Effector memory CD8-positive, alpha-beta T cell (primary cell): ENCODE measurements at regions not wholly inside any gene's neighbourhood (a gene's known extent, or its start where the extent isn't known, plus 50 kb on each side); places are given as distances from the start of the nearest gene placed in this dataset.

ENCODE experiments used
- ATAC-seq: fragments of 150-1000 bp; cut with Tn5 transposase; replicated peaks from 2 replicates; pipeline ENCODE4 v1.10.0; 2021; ENCODE audit warnings: mild to moderate bottlenecking, moderate library complexity
- DNase-seq, 3 experiments: peaks; one replicate each; pipeline ENCODE4 v3.0.0; 2021
- H3K27ac Mint-ChIP-seq, 2 donors: one replicate each; pipeline ENCODE4 v1.8.0; 2022; ENCODE audit warnings: mild to moderate bottlenecking in 2 of 2, mixed read lengths in 2 of 2, moderate library complexity in 2 of 2
- H3K27me3 Mint-ChIP-seq, 2 donors: one replicate each; pipeline ENCODE4 v1.8.0; 2022; ENCODE audit warnings: mixed read lengths in 2 of 2
- H3K36me3 Mint-ChIP-seq: one replicate; pipeline ENCODE4 v1.8.0; 2022; ENCODE audit warnings: mild to moderate bottlenecking, moderate library complexity, mixed read lengths; ENCODE audit not compliant: insufficient read depth
- H3K4me1 Mint-ChIP-seq, 2 donors: one replicate each; pipeline ENCODE4 v1.8.0; 2022; ENCODE audit warnings: low read depth in 2 of 2, mixed read lengths in 2 of 2
- H3K4me3 Mint-ChIP-seq, 2 donors: one replicate each; pipeline ENCODE4 v1.8.0; 2022; ENCODE audit warnings: mild to moderate bottlenecking in 2 of 2, mixed read lengths in 2 of 2, moderate library complexity in 2 of 2
- H3K9me3 Mint-ChIP-seq, 2 donors: one replicate each; pipeline ENCODE4 v1.8.0; 2022; ENCODE audit warnings: mixed read lengths in 2 of 2

- no peaks in the 10 kb centered on the region for H3K27me3 Mint-ChIP-seq
- no peak overlapping the region for H3K4me3 Mint-ChIP-seq
- no peak overlapping the region for H3K27ac Mint-ChIP-seq
- DNase-seq, result no peak
- ATAC-seq, result no peak
- H3K4me1 Mint-ChIP-seq, result no peaks in the 10 kb centered on the region
- H3K9me3 Mint-ChIP-seq, result no peaks in the 10 kb centered on the region
- H3K36me3 Mint-ChIP-seq, result peaks cover 2% of the 10 kb centered on the region
Observed at GRCh38 chr2:220181165-220181564, 553.7 kb downstream of the SLC4A3 start.

GRCh38 chr2:220182790-220183189 is 555.4 kb downstream of the SLC4A3 start:
- ATAC-seq, result no peak
- Mint-ChIP-seq H3K27ac (no peak overlapping the region), H3K36me3 (peaks cover 2% of the 10 kb centered on the region), H3K4me3 (no peak overlapping the region), H3K27me3 (no peaks in the 10 kb centered on the region), H3K9me3 (peaks cover 0 to under 1% of the 10 kb centered on the region in 2 donors), H3K4me1 (no peaks in the 10 kb centered on the region)
- DNase-seq, result no peak

DNA sequence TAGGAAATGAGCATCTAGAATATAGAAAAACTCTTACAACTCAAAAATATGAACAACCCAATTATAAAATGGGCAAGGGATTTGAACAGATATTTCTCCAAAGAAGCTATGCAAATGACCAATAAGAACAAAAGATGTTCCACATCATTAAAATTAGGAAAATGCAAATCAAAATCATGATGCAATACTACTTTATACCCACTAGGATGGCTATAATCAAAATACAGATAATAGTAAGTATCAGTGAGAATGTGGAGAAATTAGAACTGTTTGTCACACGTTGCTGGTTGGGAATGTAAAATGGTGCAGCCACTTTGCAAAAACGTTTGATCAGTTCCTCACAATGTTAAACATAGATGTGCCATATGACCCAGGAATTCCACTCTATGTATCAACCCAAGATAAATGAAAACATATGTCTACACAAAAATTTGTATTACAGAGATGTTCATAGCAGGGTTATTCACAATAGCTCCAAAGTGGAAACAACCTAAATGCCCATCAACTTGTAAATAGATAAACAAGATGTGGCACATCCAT is 558.4 kb downstream of the SLC4A3 start:
- ATAC-seq (no peak), DNase-seq (no peak)
- no peak overlapping the region for H3K4me3 Mint-ChIP-seq
- H3K27me3 Mint-ChIP-seq, result no peaks in the 10 kb centered on the region
- H3K9me3 Mint-ChIP-seq, result peaks cover 0 to 10% of the 10 kb centered on the region in 2 donors
- H3K4me1 Mint-ChIP-seq, result no peaks in the 10 kb centered on the region
- H3K36me3 Mint-ChIP-seq, result peaks cover 2% of the 10 kb centered on the region
- H3K27ac Mint-ChIP-seq, result no peak overlapping the region

DNA sequence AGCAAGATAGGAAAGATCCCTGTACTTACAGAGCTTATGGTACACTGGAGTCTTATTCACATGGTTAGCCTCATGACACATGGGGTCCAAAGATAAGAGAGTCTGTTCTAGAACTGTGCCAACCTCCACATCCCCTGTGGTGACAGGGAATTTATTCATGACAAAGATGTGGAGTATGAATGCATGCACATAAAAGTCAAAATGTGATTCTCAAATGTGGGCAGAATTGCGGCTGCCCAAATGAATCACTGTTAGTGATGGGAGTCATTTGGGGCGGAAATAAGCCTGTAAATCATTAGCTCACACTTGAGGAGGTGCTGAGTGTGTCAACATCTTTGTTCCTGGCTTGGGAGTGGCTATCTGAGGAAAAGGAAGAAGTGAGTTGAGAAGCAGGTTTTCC is 560.6 kb downstream of the SLC4A3 start:
- DNase-seq, result no peak
- ATAC-seq, result no peak

GRCh38 chr2:220191031-220191430 is 563.6 kb downstream of the SLC4A3 start:
- Mint-ChIP-seq H3K4me1 (no peaks in the 10 kb centered on the region), H3K36me3 (no peaks in the 10 kb centered on the region), H3K27ac (no peak overlapping the region), H3K4me3 (no peak overlapping the region), H3K27me3 (no peaks in the 10 kb centered on the region), H3K9me3 (peaks cover 0 to 25% of the 10 kb centered on the region in 2 donors)
- ATAC-seq (no peak), DNase-seq (no peak)

More for the DNA sequence above, 560.6 kb downstream of the SLC4A3 start:
- Mint-ChIP-seq H3K27ac (no peak overlapping the region), H3K36me3 (peaks cover 2% of the 10 kb centered on the region), H3K9me3 (peaks cover 0 to 18% of the 10 kb centered on the region in 2 donors), H3K27me3 (no peaks in the 10 kb centered on the region), H3K4me1 (no peaks in the 10 kb centered on the region), H3K4me3 (no peak overlapping the region)

- H3K4me3 Mint-ChIP-seq, result no peak overlapping the region
- H3K27ac Mint-ChIP-seq, result no peak overlapping the region
Observed at GRCh38 chr2:220191737-220192136, 564.3 kb downstream of the SLC4A3 start.

GRCh38 chr2:220192994-220193753 is 565.7 kb downstream of the SLC4A3 start:
- Mint-ChIP-seq H3K4me3 (no peak overlapping the region), H3K9me3 (peaks cover 3 to 21% of the 10 kb centered on the region in 2 donors), H3K27ac (no peak overlapping the region), H3K36me3 (no peaks in the 10 kb centered on the region), H3K27me3 (no peaks in the 10 kb centered on the region), H3K4me1 (no peaks in the 10 kb centered on the region)
- DNase-seq (no peak), ATAC-seq (no peak)

More at GRCh38 chr2:220191737-220192136, 564.3 kb downstream of the SLC4A3 start:
- DNase-seq, result no peak
- no peaks in the 10 kb centered on the region for H3K27me3 Mint-ChIP-seq
- no peaks in the 10 kb centered on the region for H3K4me1 Mint-ChIP-seq
- no peak for ATAC-seq
- peaks cover 0 to 25% of the 10 kb centered on the region in 2 donors for H3K9me3 Mint-ChIP-seq
- H3K36me3 Mint-ChIP-seq, result no peaks in the 10 kb centered on the region

GRCh38 chr2:220194630-220195584 is 567.5 kb downstream of the SLC4A3 start:
- no peak for DNase-seq
- H3K9me3 Mint-ChIP-seq, result peaks cover 4 to 20% of the 10 kb centered on the region in 2 donors
- no peak overlapping the region for H3K4me3 Mint-ChIP-seq
- H3K27me3 Mint-ChIP-seq, result no peaks in the 10 kb centered on the region
- no peaks in the 10 kb centered on the region for H3K36me3 Mint-ChIP-seq
- H3K4me1 Mint-ChIP-seq, result no peaks in the 10 kb centered on the region
- H3K27ac Mint-ChIP-seq, result no peak overlapping the region
- ATAC-seq, result no peak

- H3K9me3 Mint-ChIP-seq, result peaks cover 4 to 7% of the 10 kb centered on the region in 2 donors
- H3K4me3 Mint-ChIP-seq, result no peak overlapping the region
- H3K27ac Mint-ChIP-seq, result no peak overlapping the region
- H3K27me3 Mint-ChIP-seq, result no peaks in the 10 kb centered on the region
- ATAC-seq (no peak), DNase-seq (no peak)
- no peaks in the 10 kb centered on the region for H3K4me1 Mint-ChIP-seq
- no peaks in the 10 kb centered on the region for H3K36me3 Mint-ChIP-seq
Observed at GRCh38 chr2:220198896-220199295, 571.5 kb downstream of the SLC4A3 start.

DNA sequence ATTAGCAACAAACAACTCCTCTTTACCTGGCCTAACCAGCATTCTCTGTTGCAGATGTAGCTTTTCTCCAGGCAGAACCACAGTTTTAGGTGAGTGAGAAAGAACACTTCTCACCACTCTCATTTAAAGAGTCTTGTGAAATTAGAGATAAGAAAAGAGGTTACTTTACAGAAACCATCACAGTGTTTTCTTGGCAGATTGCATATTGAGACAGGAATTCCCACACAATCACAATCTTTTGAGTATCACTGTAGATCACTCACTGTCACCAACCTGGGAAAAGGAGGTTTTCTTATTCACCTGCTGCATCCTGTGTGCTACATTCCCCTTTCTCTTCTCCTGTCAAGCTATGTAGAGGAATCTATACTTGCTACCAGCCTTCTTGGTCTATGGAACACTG is 574.6 kb downstream of the SLC4A3 start:
- DNase-seq, result no peak
- no peaks in the 10 kb centered on the region for H3K4me1 Mint-ChIP-seq
- no peak for ATAC-seq
- H3K9me3 Mint-ChIP-seq, result peaks cover 0 to 4% of the 10 kb centered on the region in 2 donors
- H3K27me3 Mint-ChIP-seq, result no peaks in the 10 kb centered on the region
- no peak overlapping the region for H3K4me3 Mint-ChIP-seq
- no peak overlapping the region for H3K27ac Mint-ChIP-seq
- no peaks in the 10 kb centered on the region for H3K36me3 Mint-ChIP-seq

DNA sequence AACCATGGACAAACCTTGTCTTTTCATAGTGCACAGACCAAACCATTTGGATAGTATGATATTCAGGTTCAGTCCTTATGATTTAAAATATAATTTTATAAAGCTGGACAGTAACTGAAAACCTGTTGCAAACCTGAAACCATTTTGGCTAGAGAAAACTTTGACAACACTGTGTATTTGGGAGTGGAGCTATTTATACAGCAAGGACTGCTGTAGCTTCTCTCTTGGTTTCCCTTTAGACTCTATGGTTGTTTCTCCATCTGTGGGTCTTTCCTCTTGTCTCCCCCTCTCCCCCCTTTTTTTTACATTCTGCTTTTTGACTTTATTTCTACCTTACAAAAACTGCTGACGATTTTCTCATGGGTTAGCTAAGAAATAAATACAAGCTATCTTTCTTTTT is 581.7 kb downstream of the SLC4A3 start:
- Mint-ChIP-seq H3K4me3 (no peak overlapping the region), H3K36me3 (no peaks in the 10 kb centered on the region), H3K27me3 (no peaks in the 10 kb centered on the region), H3K4me1 (no peaks in the 10 kb centered on the region), H3K9me3 (peaks cover 0 to 2% of the 10 kb centered on the region in 2 donors), H3K27ac (no peak overlapping the region)
- DNase-seq (no peak), ATAC-seq (no peak)

DNA sequence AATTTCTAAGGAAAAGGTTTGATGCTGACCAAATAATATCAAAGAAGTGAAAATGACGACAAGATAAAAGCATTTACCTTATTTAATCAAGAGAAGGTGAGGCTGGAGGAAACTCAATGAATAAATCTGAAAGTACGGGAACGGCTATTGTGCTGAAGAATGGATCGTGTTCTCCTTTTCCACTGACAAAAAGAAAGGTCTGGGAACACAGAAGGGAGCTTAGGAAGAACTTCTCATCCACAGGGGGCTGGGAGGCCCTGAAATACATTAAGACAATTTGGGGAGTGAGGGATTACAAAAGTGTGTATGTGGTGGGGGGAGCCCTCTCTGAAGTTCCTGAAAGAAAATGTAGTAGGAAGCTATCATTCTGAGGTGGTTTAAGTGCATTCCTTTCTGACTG is 582.3 kb downstream of the SLC4A3 start:
- no peaks in the 10 kb centered on the region for H3K27me3 Mint-ChIP-seq
- no peak overlapping the region for H3K4me3 Mint-ChIP-seq
- DNase-seq (no peak), ATAC-seq (no peak)
- H3K27ac Mint-ChIP-seq, result no peak overlapping the region
- no peaks in the 10 kb centered on the region for H3K4me1 Mint-ChIP-seq
- H3K36me3 Mint-ChIP-seq, result no peaks in the 10 kb centered on the region
- H3K9me3 Mint-ChIP-seq, result peaks cover 0 to 2% of the 10 kb centered on the region in 2 donors

GRCh38 chr2:220212296-220213080 is 585.1 kb downstream of the SLC4A3 start:
- ATAC-seq (no peak), DNase-seq (no peak)
- Mint-ChIP-seq H3K27me3 (no peaks in the 10 kb centered on the region), H3K9me3 (peaks cover 0 to 2% of the 10 kb centered on the region in 2 donors), H3K4me3 (no peak overlapping the region), H3K4me1 (no peaks in the 10 kb centered on the region), H3K27ac (no peak overlapping the region), H3K36me3 (no peaks in the 10 kb centered on the region)
